Endothelial cell (in vitro differentiated cells): ENCODE measurements at regions not wholly inside any gene's neighbourhood (a gene's known extent, or its start where the extent isn't known, plus 50 kb on each side); places are given as distances from the start of the nearest gene placed in this dataset.

Experiments used
- DNase-seq: peaks from one replicate; pipeline ENCODE4 v3.0.0; 2021; ENCODE audit warnings: low spot score
- H3K27ac Mint-ChIP-seq: one replicate; pipeline ENCODE4 v1.8.0; 2021; ENCODE audit warnings: mixed read lengths, inconsistent platforms; ENCODE audit not compliant: unreplicated experiment
- H3K27me3 Mint-ChIP-seq: one replicate; pipeline ENCODE4 v1.8.0; 2021; ENCODE audit warnings: mild to moderate bottlenecking, moderate library complexity, mixed read lengths, inconsistent platforms; ENCODE audit not compliant: unreplicated experiment
- H3K36me3 Mint-ChIP-seq: one replicate; pipeline ENCODE4 v1.8.0; 2021; ENCODE audit warnings: mild to moderate bottlenecking, low read depth, mixed read lengths, inconsistent platforms; ENCODE audit not compliant: unreplicated experiment
- H3K4me1 Mint-ChIP-seq: one replicate; pipeline ENCODE4 v1.8.0; 2021; ENCODE audit warnings: mild to moderate bottlenecking, mixed read lengths, inconsistent platforms; ENCODE audit not compliant: unreplicated experiment
- H3K4me3 Mint-ChIP-seq: one replicate; pipeline ENCODE4 v1.8.0; 2021; ENCODE audit warnings: mild to moderate bottlenecking, mixed read lengths, inconsistent platforms; ENCODE audit not compliant: unreplicated experiment
- H3K9me3 Mint-ChIP-seq: one replicate; pipeline ENCODE4 v1.8.0; 2021; ENCODE audit warnings: mixed read lengths, inconsistent platforms; ENCODE audit not compliant: unreplicated experiment
- CTCF ChIP-seq: fragments of 200-600 bp; sonication (generic); IDR thresholded peaks from one replicate; pipeline ENCODE4 v1.5.0; 2021; ENCODE audit warnings: antibody characterized with exemption; ENCODE audit not compliant: unreplicated experiment

- Mint-ChIP-seq H3K9me3 (no peaks in the 10 kb centered on the region), H3K4me1 (peaks cover 4% of the 10 kb centered on the region), H3K27me3 (no peaks in the 10 kb centered on the region), H3K27ac (no peak overlapping the region), H3K4me3 (no peak overlapping the region), H3K36me3 (no peaks in the 10 kb centered on the region)
- TF ChIP-seq CTCF = no peak
- no peak for DNase-seq
Observed at GRCh38 chr7:21221130-21221529, 206.8 kb upstream of the SP4 start.

DNA sequence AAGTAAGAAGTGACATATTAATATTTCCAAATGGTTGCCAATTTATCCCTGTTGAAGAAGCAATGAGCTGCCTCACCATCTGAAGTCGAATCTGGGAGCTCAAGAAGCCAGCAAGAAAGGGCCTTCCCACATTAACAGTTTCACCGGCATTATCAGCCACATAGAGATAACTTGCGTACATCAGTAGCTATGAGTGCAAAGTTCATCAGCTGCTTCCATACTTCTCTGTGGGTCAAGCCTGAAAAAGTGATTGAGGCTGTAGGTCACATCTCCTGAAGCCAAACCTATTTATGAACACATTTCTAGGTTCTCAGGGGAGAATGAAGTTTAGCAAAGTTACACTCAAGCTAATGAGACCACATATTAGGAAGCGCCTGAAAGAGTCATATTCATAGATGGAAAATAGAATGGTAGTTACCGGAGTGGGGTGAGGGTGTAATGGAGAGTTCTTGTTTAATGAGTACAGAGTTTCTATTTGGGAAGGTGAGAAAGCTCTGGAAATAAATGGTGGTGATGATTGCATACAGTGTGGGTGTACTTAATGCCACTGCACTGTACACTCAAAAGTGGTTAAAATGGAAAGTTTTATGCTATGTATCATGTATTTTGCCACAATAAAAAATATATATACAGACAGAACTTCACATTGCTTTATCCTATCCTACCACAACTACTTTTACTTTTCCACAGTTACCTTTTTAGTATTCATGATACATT, 189.3 kb upstream of the SP4 start:
- no peak overlapping the region for H3K27ac Mint-ChIP-seq
- H3K4me3 Mint-ChIP-seq = no peak overlapping the region
- no peaks in the 10 kb centered on the region for H3K27me3 Mint-ChIP-seq
- no peaks in the 10 kb centered on the region for H3K4me1 Mint-ChIP-seq
- TF ChIP-seq CTCF = no peak
- H3K9me3 Mint-ChIP-seq = no peaks in the 10 kb centered on the region
- no peak for DNase-seq
- H3K36me3 Mint-ChIP-seq = no peaks in the 10 kb centered on the region

- no peaks in the 10 kb centered on the region for H3K9me3 Mint-ChIP-seq
- no peaks in the 10 kb centered on the region for H3K4me1 Mint-ChIP-seq
- H3K27ac Mint-ChIP-seq = no peak overlapping the region
- no peak overlapping the region for H3K4me3 Mint-ChIP-seq
- no peak for DNase-seq
- no peaks in the 10 kb centered on the region for H3K36me3 Mint-ChIP-seq
- TF ChIP-seq CTCF = no peak
- no peaks in the 10 kb centered on the region for H3K27me3 Mint-ChIP-seq
Observed at GRCh38 chr7:21243265-21243664, 184.6 kb upstream of the SP4 start.

- no peak overlapping the region for H3K4me3 Mint-ChIP-seq
- no peak for DNase-seq
- no peaks in the 10 kb centered on the region for H3K9me3 Mint-ChIP-seq
- H3K27ac Mint-ChIP-seq = no peak overlapping the region
- H3K27me3 Mint-ChIP-seq = no peaks in the 10 kb centered on the region
- H3K4me1 Mint-ChIP-seq = no peaks in the 10 kb centered on the region
- no peaks in the 10 kb centered on the region for H3K36me3 Mint-ChIP-seq
- no peak for TF ChIP-seq CTCF
Observed at GRCh38 chr7:21251151-21251800, 176.6 kb upstream of the SP4 start.
